SIG-M5 (cell line): ENCODE measurements at regions not wholly inside any gene's neighbourhood (a gene's known extent, or its start where the extent isn't known, plus 50 kb on each side); places are given as distances from the start of the nearest gene placed in this dataset.

Source experiments
- DNase-seq: peaks from one replicate; lab custom pipeline; 2025; lab: John Stamatoyannopoulos, UW

GRCh38 chr6:8749465-8749864 lies 314.1 kb upstream of the SLC35B3 start:
- DNase-seq, result no peak

GRCh38 chr6:8743170-8743745 lies 307.9 kb upstream of the SLC35B3 start:
- no peak for DNase-seq

GRCh38 chr6:8739454-8739853 lies 304.1 kb upstream of the SLC35B3 start:
- no peak for DNase-seq

GRCh38 chr6:8738951-8739350 lies 303.6 kb upstream of the SLC35B3 start:
- DNase-seq, result no peak

GRCh38 chr6:8736156-8736895 lies 301.0 kb upstream of the SLC35B3 start:
- no peak for DNase-seq

GRCh38 chr6:8733879-8734278 lies 298.5 kb upstream of the SLC35B3 start:
- no peak for DNase-seq

GRCh38 chr6:8731874-8732273 lies 296.5 kb upstream of the SLC35B3 start:
- no peak for DNase-seq

GRCh38 chr6:8710668-8711431 lies 275.5 kb upstream of the SLC35B3 start:
- no peak for DNase-seq

- DNase-seq, result no peak
Observed at GRCh38 chr6:8707956-8708772, 272.8 kb upstream of the SLC35B3 start.

GRCh38 chr6:8707369-8707768 lies 272.0 kb upstream of the SLC35B3 start:
- no peak for DNase-seq

GRCh38 chr6:8705435-8706020 lies 270.2 kb upstream of the SLC35B3 start:
- DNase-seq, result no peak

- no peak for DNase-seq
Observed at GRCh38 chr6:8703059-8703458, 267.7 kb upstream of the SLC35B3 start.

GRCh38 chr6:8688821-8689220 lies 253.5 kb upstream of the SLC35B3 start:
- no peak for DNase-seq

- DNase-seq, result no peak
Observed at GRCh38 chr6:8686077-8686476, 250.7 kb upstream of the SLC35B3 start.

- no peak for DNase-seq
Observed at GRCh38 chr6:8683204-8683603, 247.9 kb upstream of the SLC35B3 start.

- no peak for DNase-seq
Observed at GRCh38 chr6:8679823-8680222, 244.5 kb upstream of the SLC35B3 start.

GRCh38 chr6:8678466-8678865 lies 243.1 kb upstream of the SLC35B3 start:
- DNase-seq, result no peak

- DNase-seq, result no peak
Observed at GRCh38 chr6:8674126-8674525, 238.8 kb upstream of the SLC35B3 start.

GRCh38 chr6:8672882-8673281 lies 237.5 kb upstream of the SLC35B3 start:
- no peak for DNase-seq

- DNase-seq, result no peak
Observed at GRCh38 chr6:8670792-8671191, 235.4 kb upstream of the SLC35B3 start.

GRCh38 chr6:8664700-8665099 lies 229.4 kb upstream of the SLC35B3 start:
- DNase-seq, result no peak

- no peak for DNase-seq
Observed at GRCh38 chr6:8664070-8664469, 228.7 kb upstream of the SLC35B3 start.
